Fibroblast of the aortic adventitia (primary cell): ENCODE measurements at regions not wholly inside any gene's neighbourhood (a gene's known extent, or its start where the extent isn't known, plus 50 kb on each side); places are given as distances from the start of the nearest gene placed in this dataset.

Experiments used
- DNase-seq: peaks from one replicate; pipeline ENCODE4 v3.0.0-alpha.2; 2010; ENCODE audit warnings: low read depth
- H3K4me3 ChIP-seq: 2 replicates; pipeline ENCODE4 v1.5.1; 2011; ENCODE audit warnings: low read depth, mild to moderate bottlenecking, control low read depth, low read length, moderate library complexity
- CTCF ChIP-seq: IDR thresholded peaks from 2 replicates; pipeline ENCODE4 v1.5.1; 2011; ENCODE audit warnings: mild to moderate bottlenecking, low read length, control low read depth, inconsistent platforms; ENCODE audit not compliant: insufficient read depth

- TF ChIP-seq CTCF, result no peak
- DNase-seq, result no peak
- no peak overlapping the region for H3K4me3 ChIP-seq
Observed at GRCh38 chr2:164109006-164109405, 373.2 kb upstream of the FIGN start.

- DNase-seq, result no peak
- TF ChIP-seq CTCF, result no peak
- H3K4me3 ChIP-seq, result no peak overlapping the region
Observed at GRCh38 chr2:164103271-164103670, 367.5 kb upstream of the FIGN start.

GRCh38 chr2:164102366-164102765 is 366.6 kb upstream of the FIGN start:
- DNase-seq, result no peak
- TF ChIP-seq CTCF, result no peak
- H3K4me3 ChIP-seq, result no peak overlapping the region

- H3K4me3 ChIP-seq, result no peak overlapping the region
- DNase-seq, result no peak
- TF ChIP-seq CTCF, result no peak
Observed at GRCh38 chr2:164091673-164092072, 355.9 kb upstream of the FIGN start.

GRCh38 chr2:164090533-164090932 is 354.7 kb upstream of the FIGN start:
- TF ChIP-seq CTCF, result no peak
- no peak for DNase-seq
- H3K4me3 ChIP-seq, result no peak overlapping the region

- no peak for TF ChIP-seq CTCF
- DNase-seq, result no peak
- H3K4me3 ChIP-seq, result no peak overlapping the region
Observed at GRCh38 chr2:164084066-164084465, 348.3 kb upstream of the FIGN start.

GRCh38 chr2:164080486-164080885 is 344.7 kb upstream of the FIGN start:
- no peak for TF ChIP-seq CTCF
- no peak for DNase-seq

More at GRCh38 chr2:164080486-164080885, 344.7 kb upstream of the FIGN start:
- no peak overlapping the region for H3K4me3 ChIP-seq
